Stimulated activated CD8-positive, alpha-beta memory T cell treated with anti-CD3 and anti-CD28 coated beads, Interleukin-12 subunit alpha, Interleukin-12 subunit beta, amount 100 ng/mL, for 1 hour (primary cell): ENCODE measurements at regions not wholly inside any gene's neighbourhood (a gene's known extent, or its start where the extent isn't known, plus 50 kb on each side); places are given as distances from the start of the nearest gene placed in this dataset.

ENCODE experiments used
- DNase-seq: peaks from one replicate; pipeline ENCODE4 v3.0.0-alpha.2; 2020; ENCODE audit warnings: low read depth

DNA sequence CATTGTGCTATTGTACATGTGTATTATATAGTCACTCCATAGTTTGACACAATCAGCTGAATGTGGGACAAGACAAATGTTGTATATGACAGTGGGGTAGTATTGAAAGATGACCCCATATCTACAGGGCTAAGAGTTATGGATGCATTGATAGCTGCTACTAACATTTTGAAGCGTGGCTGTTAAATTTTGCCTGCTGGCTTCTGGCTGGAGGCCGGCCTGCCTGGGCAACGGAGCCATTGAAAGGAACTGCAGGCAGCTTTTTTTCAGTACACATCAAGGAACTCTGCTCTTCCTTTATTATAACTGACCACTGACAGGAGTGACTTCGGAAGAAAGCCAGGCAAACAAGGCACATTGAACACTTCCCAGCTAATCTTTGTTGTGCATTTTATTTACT is 76.1 kb upstream of the TMEM33 start:
- DNase-seq, result no peak

DNA sequence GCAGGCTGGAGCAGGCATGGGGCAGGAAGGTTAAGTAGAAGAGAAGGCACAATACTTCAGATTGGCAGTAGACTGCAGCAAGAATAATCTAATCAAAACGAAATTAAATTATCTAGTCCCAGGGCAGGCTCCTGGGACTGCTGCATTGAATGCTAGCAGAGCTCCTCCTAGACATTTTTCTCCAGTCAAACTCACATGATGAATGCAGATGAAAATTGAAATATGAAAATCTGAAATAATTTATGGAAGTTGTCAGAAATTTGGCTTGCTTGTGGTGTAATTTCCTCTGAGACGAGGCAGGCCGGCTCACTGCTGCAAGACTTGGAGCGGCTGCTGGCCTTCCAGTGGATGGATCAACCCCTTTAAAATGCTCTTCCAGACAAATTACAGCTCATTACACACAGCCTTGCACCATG is 78.0 kb upstream of the TMEM33 start:
- no peak for DNase-seq

DNA sequence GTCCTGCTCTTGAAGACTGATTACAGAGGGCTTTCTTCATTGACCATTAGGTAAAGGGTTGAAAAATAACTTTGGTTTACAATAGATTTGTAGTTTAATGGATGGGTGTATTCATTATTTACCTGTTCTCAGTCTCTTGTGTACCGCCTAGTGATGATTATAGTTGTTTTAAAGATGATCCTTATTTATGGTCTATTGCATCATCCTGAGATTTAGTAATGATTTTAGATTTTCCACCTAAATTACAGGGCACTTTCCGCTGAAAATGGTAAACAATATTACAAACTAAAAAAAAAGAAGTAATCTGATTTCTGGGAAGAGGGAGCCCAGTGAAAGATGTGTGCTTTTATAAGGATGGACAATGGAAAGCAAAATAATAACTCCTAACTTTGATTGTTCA is 78.4 kb upstream of the TMEM33 start:
- DNase-seq, result no peak

DNA sequence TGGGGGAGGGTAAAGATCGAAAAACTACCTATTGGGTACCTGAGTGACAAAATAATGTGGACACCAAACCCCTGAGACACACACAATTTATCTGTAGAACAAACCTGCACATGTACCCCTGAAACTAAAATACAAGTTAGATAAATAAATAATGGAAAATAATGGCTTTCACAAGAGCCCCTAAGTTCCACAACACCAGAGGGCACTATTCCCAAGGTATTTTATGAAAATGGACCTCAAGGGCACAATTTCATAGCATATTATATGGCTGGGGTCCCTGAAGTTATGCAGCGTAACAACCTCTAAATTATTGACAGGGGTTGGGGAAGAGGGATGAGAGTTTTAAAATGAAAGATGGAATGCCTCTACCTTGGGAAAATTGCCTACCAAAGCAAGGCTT is 81.3 kb upstream of the TMEM33 start:
- no peak for DNase-seq

DNA sequence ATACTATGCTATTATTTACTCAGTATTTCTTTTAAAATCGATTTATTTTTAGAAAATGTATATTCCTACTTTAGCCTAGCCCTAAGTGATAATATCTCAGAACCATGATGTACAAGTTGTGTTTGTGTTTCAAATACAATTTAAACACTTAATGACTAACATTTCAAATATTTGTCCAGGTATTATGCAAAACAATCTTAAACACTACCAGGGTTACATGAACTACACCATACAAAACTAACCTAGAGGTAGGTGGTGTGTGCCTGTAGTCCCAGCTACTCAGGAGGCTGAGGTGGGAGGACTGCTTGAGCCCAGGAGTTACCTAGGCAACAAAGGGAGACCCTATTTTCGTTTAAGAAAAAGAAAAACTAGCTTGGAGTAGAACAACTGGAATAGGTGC is 83.0 kb upstream of the TMEM33 start:
- no peak for DNase-seq

DNA sequence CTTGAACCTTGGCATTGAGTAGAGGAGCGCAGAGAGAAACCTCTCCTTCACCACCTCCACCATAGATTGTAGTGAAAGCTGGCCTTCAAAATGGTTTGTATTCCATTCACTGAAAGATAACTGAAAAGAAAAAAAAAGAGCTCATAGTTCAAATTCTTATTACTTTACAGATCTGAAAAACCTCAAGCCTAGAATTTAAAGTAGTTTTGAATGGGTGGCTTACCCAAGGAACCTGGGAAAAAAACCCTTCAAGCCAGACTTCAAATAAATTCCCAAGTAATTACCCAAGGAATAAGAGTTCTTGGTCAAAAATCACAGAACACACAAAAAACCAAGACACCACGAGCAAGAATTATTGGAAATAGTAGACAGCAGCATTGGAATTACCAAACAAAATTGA is 83.6 kb upstream of the TMEM33 start:
- DNase-seq, result no peak

DNA sequence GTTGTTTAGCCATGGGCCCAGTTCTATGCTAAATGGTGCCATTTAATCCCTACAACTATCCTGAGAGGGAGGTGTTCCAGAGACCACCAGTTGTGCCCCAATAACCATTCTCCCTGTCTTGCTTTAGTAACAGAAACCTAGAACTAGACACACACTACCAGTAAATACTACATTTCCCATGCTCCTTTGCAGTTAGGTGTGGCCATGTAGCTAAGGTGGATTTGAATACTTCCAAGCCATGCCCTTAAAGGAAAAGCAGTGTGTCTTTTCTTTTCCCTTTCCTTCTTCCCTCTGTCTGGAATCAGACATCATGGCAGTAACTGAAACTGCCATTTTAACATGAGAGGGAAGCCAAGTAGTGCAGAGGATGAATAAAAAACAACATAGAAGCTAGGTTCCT is 90.9 kb upstream of the TMEM33 start:
- no peak for DNase-seq

DNA sequence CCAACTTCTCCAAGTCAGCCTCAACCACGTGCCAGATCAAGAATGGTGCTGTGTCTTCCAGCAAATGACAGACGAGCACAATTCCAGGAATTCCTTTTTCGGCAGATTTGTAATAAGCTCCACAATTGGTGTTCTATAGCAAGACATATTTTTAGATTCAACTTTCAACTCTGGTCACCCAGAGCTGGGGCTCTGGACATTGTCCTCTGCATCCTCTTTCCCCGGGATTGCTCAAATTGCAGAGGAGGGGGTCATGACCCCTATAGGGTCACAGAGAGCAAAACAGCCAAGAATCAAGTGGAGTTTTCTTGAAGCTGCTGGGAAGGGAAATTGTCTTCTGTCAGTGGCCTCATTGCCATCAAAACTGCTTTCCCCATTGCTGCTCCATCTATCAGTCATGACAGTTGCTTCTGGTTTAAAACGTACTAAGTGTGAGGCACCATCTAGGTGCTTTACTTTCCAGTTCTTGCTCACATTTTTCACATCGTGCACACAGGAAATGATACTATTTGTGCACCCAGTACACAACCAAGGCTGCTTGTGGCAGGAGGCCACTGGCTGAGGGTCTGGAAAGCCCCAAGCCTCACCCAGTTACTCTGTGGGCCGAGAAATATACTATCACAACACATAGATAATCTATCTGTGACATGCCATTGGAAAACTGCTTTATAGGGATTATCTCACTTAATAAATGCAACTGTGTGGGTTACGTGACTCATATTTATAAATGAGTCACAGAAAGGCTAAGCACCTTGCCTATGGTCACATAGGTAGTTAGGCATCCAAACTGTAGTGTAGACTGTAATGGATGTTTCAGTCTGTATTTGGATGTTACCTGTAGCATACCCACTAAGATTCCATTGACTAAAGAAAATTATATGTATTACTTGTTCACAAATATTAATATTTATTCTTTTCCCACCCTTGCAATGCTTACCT is 91.7 kb upstream of the PHOX2B start:
- DNase-seq, result no peak

DNA sequence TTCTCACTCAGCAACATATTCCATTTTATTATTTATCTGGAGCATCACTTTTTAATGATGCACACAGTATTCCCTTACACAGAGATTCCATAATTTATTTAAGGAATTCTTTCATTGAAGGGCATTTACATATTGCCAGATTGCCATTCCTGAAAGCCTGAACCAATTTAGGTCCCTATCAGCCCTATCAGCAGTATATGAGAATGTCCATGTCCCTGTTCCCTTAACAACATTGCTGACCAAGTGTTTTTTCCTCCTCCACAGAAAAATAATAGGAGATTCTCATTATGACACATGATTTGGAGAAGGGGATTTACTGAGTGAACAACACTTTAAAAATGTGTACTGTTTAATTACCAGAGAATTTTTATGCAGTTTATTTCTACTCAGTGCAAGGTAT is 90.1 kb upstream of the PHOX2B start:
- DNase-seq, result no peak

DNA sequence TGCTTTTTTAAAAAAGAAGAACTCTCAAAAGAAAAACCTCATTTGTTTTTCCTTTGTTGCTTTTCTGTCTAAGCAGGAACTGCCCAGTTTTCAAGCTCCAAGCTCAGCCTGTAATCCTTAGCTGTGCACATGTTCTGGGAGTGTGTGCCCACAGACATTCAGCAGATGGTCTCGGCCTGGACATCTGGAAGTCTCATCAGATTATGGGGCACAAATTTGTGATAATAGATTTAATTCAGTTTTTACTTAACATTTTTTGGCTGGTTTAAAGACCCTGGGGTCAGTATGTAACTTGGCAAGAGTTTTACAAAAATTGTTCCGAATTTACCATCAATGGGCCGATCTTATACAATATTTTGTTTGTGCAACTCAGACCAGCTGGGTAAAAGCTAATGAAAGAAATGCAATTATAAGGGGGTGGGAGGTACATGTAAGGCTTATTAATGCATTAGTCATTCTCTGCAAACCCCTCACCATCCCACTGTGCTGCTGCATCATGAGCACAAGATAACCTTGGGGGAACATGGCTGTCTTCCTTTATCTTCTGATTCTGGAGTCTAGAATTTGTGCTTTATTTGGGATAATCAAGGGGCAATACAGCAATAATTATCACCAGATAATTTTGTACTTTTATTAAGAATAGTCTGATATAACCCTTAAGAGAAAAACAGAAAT is 86.9 kb upstream of the PHOX2B start:
- DNase-seq, result no peak

DNA sequence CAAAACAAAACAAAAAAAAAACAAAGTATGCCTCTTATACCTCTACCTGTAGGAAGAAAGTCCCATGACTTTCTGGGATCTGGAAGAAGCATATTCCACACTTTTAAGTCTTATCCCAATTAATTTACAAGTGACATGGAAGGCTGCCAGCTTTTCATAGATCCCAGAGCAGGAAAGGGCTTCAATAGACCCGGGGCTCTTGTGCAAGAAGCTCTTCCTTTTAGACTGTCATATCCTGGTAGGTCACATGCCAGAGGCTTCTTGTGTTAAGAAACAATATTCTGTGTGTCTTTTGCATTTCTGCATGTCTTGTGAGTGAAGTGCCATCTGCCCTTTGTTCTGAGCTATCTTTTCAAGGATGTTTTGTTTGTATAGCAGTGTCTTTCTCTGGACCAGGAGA is 84.4 kb upstream of the PHOX2B start:
- DNase-seq, result no peak

DNA sequence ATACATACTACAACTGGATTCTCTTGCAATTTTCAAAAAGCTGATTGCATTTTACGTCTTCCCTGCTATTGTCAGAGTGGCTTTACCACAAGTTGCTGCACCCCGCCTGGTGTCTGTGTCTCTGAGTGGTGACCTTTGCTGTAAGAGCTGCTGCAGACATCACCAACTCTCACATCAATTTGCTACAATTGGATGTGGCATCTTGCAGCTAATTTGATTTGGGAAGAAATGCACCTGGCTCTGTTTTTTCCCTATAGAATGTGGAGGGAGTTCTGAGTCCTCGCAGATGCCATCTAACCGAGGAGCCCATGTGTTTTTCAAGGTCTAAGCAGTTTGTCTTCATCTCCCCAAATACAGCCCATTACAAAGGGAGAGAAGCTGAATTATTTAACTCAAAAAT is 73.8 kb upstream of the PHOX2B start:
- no peak for DNase-seq

DNA sequence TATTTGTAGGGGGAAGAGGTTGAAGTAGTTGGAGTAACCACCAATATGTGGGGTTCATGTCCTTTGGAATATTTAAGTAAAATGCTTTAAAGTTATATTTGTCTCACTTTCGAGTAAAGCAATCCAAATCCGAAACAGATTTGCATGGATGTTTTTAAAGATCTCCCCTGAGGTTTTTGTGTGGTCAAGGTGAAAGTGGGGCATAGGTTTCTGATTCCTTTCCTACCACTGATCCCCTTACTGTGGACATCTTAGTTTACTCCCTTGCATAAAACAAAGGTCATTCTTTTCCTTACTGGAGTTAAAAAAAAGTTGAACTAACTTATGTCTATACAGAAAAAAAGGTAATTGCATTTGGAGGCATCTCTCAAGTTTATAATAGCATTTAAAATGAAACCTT is 71.9 kb upstream of the PHOX2B start:
- DNase-seq, result no peak

DNA sequence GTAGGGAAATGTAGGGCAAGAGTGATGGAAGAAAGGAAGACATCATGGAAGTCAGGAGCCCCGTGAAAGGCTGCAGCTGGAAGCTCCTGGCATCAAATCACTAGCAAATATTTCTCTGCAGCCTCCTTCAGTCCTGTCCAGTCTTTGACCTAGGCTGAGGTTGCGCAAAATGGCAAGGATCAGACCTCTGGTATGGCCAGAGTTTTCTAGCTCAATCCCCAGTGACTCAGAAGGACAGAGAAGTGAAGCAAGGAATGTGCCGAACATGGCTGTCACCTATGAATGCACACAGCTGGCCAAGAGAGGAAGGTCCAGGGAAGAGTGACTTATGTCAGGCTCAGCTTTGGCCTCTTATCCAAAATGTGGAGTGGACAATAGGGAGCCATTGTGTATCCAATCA is 71.1 kb upstream of the PHOX2B start:
- no peak for DNase-seq

DNA sequence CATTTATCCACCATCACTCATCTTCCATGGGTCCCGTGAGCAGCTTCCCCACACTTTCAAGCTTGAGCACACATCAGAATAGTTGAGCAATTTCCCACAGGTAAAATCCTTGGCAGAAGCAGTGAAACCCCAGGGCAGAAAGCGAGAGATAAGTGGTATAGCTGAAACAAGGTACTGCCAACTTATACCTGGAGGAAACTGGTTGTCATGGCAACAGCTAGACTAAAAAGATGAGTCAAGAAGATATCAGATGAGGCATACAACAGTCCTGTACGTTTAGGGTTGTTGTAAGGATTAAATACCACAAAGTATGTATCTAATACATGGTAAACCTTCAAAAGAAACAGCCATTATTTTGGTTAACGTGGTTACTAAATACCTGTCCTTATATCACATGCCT is 66.9 kb upstream of the PHOX2B start:
- DNase-seq, result no peak

DNA sequence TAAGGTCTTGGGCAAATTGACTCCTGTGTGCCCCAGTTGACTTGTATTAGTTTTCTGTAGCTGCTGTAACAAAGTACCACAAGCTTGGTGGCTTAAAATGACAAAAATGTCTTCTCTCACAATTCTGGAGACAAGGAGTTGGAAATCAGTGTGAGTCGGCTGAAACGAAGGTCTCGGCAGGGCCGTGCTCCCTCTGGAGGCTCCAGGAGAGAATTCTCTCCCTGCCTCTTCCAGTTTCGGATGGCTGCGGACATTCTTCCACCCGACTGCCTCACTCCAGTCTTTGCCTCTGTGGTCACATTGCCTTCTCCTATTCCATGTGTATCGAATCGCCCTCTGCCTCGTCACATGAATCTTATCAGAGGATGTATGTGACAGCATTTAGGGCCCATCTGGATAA is 66.0 kb upstream of the PHOX2B start:
- no peak for DNase-seq

DNA sequence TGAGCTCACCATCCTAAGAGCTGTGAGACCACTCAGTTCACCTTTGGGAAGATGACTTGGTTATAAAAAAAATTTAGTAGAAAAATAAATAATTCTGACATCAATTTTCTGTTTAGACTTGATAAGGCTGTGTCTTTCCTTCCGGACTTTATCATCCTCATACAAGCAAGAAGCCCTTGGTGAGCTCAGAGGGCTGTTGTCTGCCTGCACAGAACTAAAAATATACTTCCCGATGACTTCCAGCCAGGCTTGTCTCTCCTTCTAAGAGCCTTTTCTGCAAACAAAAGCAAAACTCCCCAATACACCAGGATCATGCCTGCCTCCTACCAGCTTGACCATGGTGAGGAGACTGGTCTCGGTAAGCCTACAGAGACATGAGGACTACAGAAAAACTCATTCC is 58.3 kb upstream of the PHOX2B start:
- DNase-seq, result no peak

DNA sequence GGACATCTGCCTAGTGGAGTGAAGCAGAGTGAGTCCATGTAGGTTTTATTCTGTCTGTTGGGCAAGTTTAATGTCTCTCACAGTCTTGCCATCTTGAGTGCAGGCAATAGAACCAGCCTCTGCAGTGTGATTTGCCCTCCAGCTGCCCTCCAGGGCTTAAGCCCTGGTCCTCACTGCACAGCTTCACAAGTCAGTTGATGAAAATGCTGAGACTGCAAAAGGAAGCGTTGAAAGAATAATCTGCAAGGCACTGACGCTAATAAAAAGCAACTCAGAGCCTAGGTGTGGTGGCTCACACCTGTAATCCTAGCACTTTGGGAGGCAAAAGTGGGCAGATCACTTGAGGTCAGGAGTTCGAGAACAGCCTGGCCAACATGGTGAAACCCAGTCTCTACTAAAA is 54.1 kb upstream of the PHOX2B start:
- DNase-seq, result no peak

DNA sequence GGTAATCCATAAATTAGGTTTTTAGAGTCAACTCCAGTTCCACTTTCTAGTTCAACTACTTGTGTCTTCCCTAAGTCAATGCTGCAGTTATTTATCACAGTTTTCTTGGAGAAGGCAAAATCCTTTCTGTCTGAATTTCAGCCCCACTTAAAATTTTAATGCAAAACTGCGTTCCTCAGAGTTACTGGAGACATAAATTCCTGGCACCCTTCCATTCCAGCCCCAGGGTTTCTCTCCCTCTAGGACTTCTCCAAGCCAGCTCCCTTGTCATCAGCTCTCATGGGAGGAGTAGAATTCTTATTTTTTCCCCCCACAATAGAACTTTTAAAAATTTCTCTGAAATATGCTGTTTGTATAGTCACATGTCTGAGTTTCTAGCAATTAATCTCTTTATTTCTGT is 50.6 kb upstream of the PHOX2B start:
- no peak for DNase-seq
